ENCODE measurements at regions not wholly inside any gene's neighbourhood (a gene's known extent, or its start where the extent isn't known, plus 50 kb on each side); places are given as distances from the start of the nearest gene placed in this dataset.

- DNase-seq, result no peak
- Mint-ChIP-seq H3K27ac (no peak overlapping the region), H3K4me3 (no peak overlapping the region), H3K9me3 (no peaks in the 10 kb centered on the region), H3K27me3 (ENCODE audit: low read depth) (no peaks in the 10 kb centered on the region), H3K4me1 (ENCODE audit: low read depth) (no peaks in the 10 kb centered on the region), H3K36me3 (ENCODE audit: low read depth) (no peaks in the 10 kb centered on the region)
- CTCF ChIA-PET, result no interaction called here
- intact Hi-C loops (cut with micrococcal nuclease), result no loop called here
Observed at GRCh38 chr4:164396439-164396838, 357.5 kb upstream of the SMIM31 start.

GRCh38 chr4:164402554-164402953 lies 351.4 kb upstream of the SMIM31 start:
- CTCF ChIA-PET, result no interaction called here
- DNase-seq, result no peak
- Mint-ChIP-seq H3K27me3 (ENCODE audit: low read depth) (peaks cover 2% of the 10 kb centered on the region), H3K27ac (no peak overlapping the region), H3K9me3 (no peaks in the 10 kb centered on the region), H3K4me1 (ENCODE audit: low read depth) (no peaks in the 10 kb centered on the region), H3K4me3 (no peak overlapping the region), H3K36me3 (ENCODE audit: low read depth) (no peaks in the 10 kb centered on the region)
- intact Hi-C loops (cut with micrococcal nuclease), result no loop called here

- Mint-ChIP-seq H3K9me3 (no peaks in the 10 kb centered on the region), H3K4me1 (ENCODE audit: low read depth) (no peaks in the 10 kb centered on the region), H3K4me3 (no peak overlapping the region), H3K36me3 (ENCODE audit: low read depth) (no peaks in the 10 kb centered on the region), H3K27ac (no peak overlapping the region), H3K27me3 (ENCODE audit: low read depth) (peaks cover 2% of the 10 kb centered on the region)
- intact Hi-C loops (cut with micrococcal nuclease), result no loop called here
- CTCF ChIA-PET, result interaction anchor here (0.6 kb wide), 1 partner anchor 19 kb away, joined by 3 read pairs; no protein-coding TSS in a partner anchor
- DNase-seq, result no peak
Observed at GRCh38 chr4:164405774-164406173, 348.2 kb upstream of the SMIM31 start.

- Mint-ChIP-seq H3K4me3 (no peak overlapping the region), H3K27ac (no peak overlapping the region), H3K9me3 (no peaks in the 10 kb centered on the region), H3K36me3 (ENCODE audit: low read depth) (no peaks in the 10 kb centered on the region), H3K4me1 (ENCODE audit: low read depth) (no peaks in the 10 kb centered on the region), H3K27me3 (ENCODE audit: low read depth) (peaks cover under 1% of the 10 kb centered on the region)
- DNase-seq, result no peak
- intact Hi-C loops (cut with micrococcal nuclease), result no loop called here
- CTCF ChIA-PET, result no interaction called here
Observed at GRCh38 chr4:164408831-164409230, 345.1 kb upstream of the SMIM31 start.

- no peaks in the 10 kb centered on the region for H3K4me1 Mint-ChIP-seq (ENCODE audit: low read depth)
- H3K36me3 Mint-ChIP-seq (ENCODE audit: low read depth), result no peaks in the 10 kb centered on the region
- no peak overlapping the region for H3K4me3 Mint-ChIP-seq
- no peak for DNase-seq
- no peaks in the 10 kb centered on the region for H3K27me3 Mint-ChIP-seq (ENCODE audit: low read depth)
- no peak overlapping the region for H3K27ac Mint-ChIP-seq
- CTCF ChIA-PET, result interaction anchor here (1.1 kb wide), 1 partner anchor 15 kb away, joined by 5 read pairs; no protein-coding TSS in a partner anchor
- no peaks in the 10 kb centered on the region for H3K9me3 Mint-ChIP-seq
- intact Hi-C loops (cut with micrococcal nuclease), result no loop called here
Observed at GRCh38 chr4:164410401-164410800, 343.5 kb upstream of the SMIM31 start.

GRCh38 chr4:164412246-164412645 lies 341.7 kb upstream of the SMIM31 start:
- CTCF ChIA-PET, result interaction anchor here (0.6 kb wide), 1 partner anchor 9 kb away, joined by 3 read pairs; no protein-coding TSS in a partner anchor
- H3K9me3 Mint-ChIP-seq, result no peaks in the 10 kb centered on the region

GRCh38 chr4:164413743-164414142 lies 340.2 kb upstream of the SMIM31 start:
- no peaks in the 10 kb centered on the region for H3K27me3 Mint-ChIP-seq (ENCODE audit: low read depth)
- no peak overlapping the region for H3K4me3 Mint-ChIP-seq
- CTCF ChIA-PET, result no interaction called here
- DNase-seq, result no peak
- H3K4me1 Mint-ChIP-seq (ENCODE audit: low read depth), result no peaks in the 10 kb centered on the region
- H3K9me3 Mint-ChIP-seq, result no peaks in the 10 kb centered on the region
- no peaks in the 10 kb centered on the region for H3K36me3 Mint-ChIP-seq (ENCODE audit: low read depth)
- no peak overlapping the region for H3K27ac Mint-ChIP-seq
- intact Hi-C loops (cut with micrococcal nuclease), result no loop called here

More at GRCh38 chr4:164412246-164412645, 341.7 kb upstream of the SMIM31 start:
- Mint-ChIP-seq H3K27ac (no peak overlapping the region), H3K4me1 (ENCODE audit: low read depth) (no peaks in the 10 kb centered on the region), H3K27me3 (ENCODE audit: low read depth) (no peaks in the 10 kb centered on the region), H3K4me3 (no peak overlapping the region), H3K36me3 (ENCODE audit: low read depth) (no peaks in the 10 kb centered on the region)
- intact Hi-C loops (cut with micrococcal nuclease), result no loop called here
- DNase-seq, result no peak

- Mint-ChIP-seq H3K9me3 (peaks cover 1% of the 10 kb centered on the region), H3K27me3 (ENCODE audit: low read depth) (no peaks in the 10 kb centered on the region), H3K36me3 (ENCODE audit: low read depth) (no peaks in the 10 kb centered on the region), H3K27ac (no peak overlapping the region), H3K4me3 (no peak overlapping the region), H3K4me1 (ENCODE audit: low read depth) (no peaks in the 10 kb centered on the region)
- CTCF ChIA-PET, result no interaction called here
- no peak for DNase-seq
- intact Hi-C loops (cut with micrococcal nuclease), result no loop called here
Observed at GRCh38 chr4:164423819-164424218, 330.1 kb upstream of the SMIM31 start.

- Mint-ChIP-seq H3K9me3 (peaks cover 1% of the 10 kb centered on the region), H3K4me3 (no peak overlapping the region), H3K27ac (no peak overlapping the region), H3K36me3 (ENCODE audit: low read depth) (no peaks in the 10 kb centered on the region), H3K4me1 (ENCODE audit: low read depth) (no peaks in the 10 kb centered on the region), H3K27me3 (ENCODE audit: low read depth) (no peaks in the 10 kb centered on the region)
- CTCF ChIA-PET, result interaction anchor here (0.7 to 1.2 kb wide), 2 partner anchors 14 to 19 kb away, joined by 3 to 5 read pairs; no protein-coding TSS in a partner anchor
- DNase-seq, result no peak
- intact Hi-C loops (cut with micrococcal nuclease), result no loop called here
Observed at GRCh38 chr4:164424846-164425245, 329.1 kb upstream of the SMIM31 start.

- Mint-ChIP-seq H3K36me3 (ENCODE audit: low read depth) (no peaks in the 10 kb centered on the region), H3K4me1 (ENCODE audit: low read depth) (no peaks in the 10 kb centered on the region), H3K4me3 (no peak overlapping the region), H3K27ac (no peak overlapping the region), H3K9me3 (no peaks in the 10 kb centered on the region), H3K27me3 (ENCODE audit: low read depth) (no peaks in the 10 kb centered on the region)
- no peak for DNase-seq
- CTCF ChIA-PET, result no interaction called here
- intact Hi-C loops (cut with micrococcal nuclease), result no loop called here
Observed at GRCh38 chr4:164428561-164428960, 325.4 kb upstream of the SMIM31 start.

GRCh38 chr4:164438321-164438720 lies 315.6 kb upstream of the SMIM31 start:
- H3K4me1 Mint-ChIP-seq (ENCODE audit: low read depth), result no peaks in the 10 kb centered on the region
- H3K27ac Mint-ChIP-seq, result no peak overlapping the region
- H3K27me3 Mint-ChIP-seq (ENCODE audit: low read depth), result no peaks in the 10 kb centered on the region
- H3K4me3 Mint-ChIP-seq, result no peak overlapping the region
- DNase-seq, result no peak
- no peaks in the 10 kb centered on the region for H3K9me3 Mint-ChIP-seq
- intact Hi-C loops (cut with micrococcal nuclease), result no loop called here
- H3K36me3 Mint-ChIP-seq (ENCODE audit: low read depth), result no peaks in the 10 kb centered on the region
- CTCF ChIA-PET, result no interaction called here

GRCh38 chr4:164439037-164439436 lies 314.9 kb upstream of the SMIM31 start:
- no peak for DNase-seq
- CTCF ChIA-PET, result no interaction called here
- intact Hi-C loops (cut with micrococcal nuclease), result no loop called here
- Mint-ChIP-seq H3K9me3 (no peaks in the 10 kb centered on the region), H3K4me1 (ENCODE audit: low read depth) (no peaks in the 10 kb centered on the region), H3K27ac (no peak overlapping the region), H3K4me3 (no peak overlapping the region), H3K36me3 (ENCODE audit: low read depth) (no peaks in the 10 kb centered on the region), H3K27me3 (ENCODE audit: low read depth) (no peaks in the 10 kb centered on the region)

- Mint-ChIP-seq H3K27me3 (ENCODE audit: low read depth) (no peaks in the 10 kb centered on the region), H3K4me1 (ENCODE audit: low read depth) (no peaks in the 10 kb centered on the region), H3K36me3 (ENCODE audit: low read depth) (no peaks in the 10 kb centered on the region), H3K9me3 (no peaks in the 10 kb centered on the region), H3K27ac (no peak overlapping the region), H3K4me3 (no peak overlapping the region)
- intact Hi-C loops (cut with micrococcal nuclease), result no loop called here
- CTCF ChIA-PET, result no interaction called here
- no peak for DNase-seq
Observed at GRCh38 chr4:164440199-164440598, 313.7 kb upstream of the SMIM31 start.

GRCh38 chr4:164441109-164441508 lies 312.8 kb upstream of the SMIM31 start:
- no peaks in the 10 kb centered on the region for H3K27me3 Mint-ChIP-seq (ENCODE audit: low read depth)
- intact Hi-C loops (cut with micrococcal nuclease), result no loop called here
- no peak overlapping the region for H3K27ac Mint-ChIP-seq
- H3K36me3 Mint-ChIP-seq (ENCODE audit: low read depth), result no peaks in the 10 kb centered on the region
- H3K4me1 Mint-ChIP-seq (ENCODE audit: low read depth), result no peaks in the 10 kb centered on the region
- no peak for DNase-seq
- H3K9me3 Mint-ChIP-seq, result no peaks in the 10 kb centered on the region
- CTCF ChIA-PET, result no interaction called here
- H3K4me3 Mint-ChIP-seq, result no peak overlapping the region
